ENCODE measurements at regions not wholly inside any gene's neighbourhood (a gene's known extent, or its start where the extent isn't known, plus 50 kb on each side); places are given as distances from the start of the nearest gene placed in this dataset.

DNA sequence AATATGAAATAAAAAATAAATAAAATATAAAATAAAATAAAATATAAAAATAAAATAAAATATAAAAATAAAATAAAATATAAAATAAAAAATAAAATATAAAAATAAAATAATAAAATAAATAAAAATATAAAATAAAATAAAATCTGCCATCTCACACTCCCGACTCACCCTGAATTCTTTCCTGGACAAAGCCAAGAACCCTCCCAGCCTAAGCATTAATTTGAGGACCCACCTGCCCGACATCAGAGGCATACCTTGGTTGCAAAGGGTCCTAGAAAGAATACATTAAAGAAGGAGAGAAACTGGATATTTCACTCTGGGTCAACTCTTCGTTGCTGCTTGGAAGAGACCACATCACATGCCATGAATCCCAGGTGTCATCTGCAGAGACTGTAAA lies 138.3 kb downstream of the CRLF2 start:
- H3K27ac Mint-ChIP-seq: no peak overlapping the region
- DNase-seq (ENCODE audit: extremely low spot score, unreplicated experiment): no peak
- peak overlapping the region; percentile 52 for H3K4me3 Mint-ChIP-seq
- H3K4me1 Mint-ChIP-seq (ENCODE audit: unreplicated experiment): no peaks in the 10 kb centered on the region
- TF ChIP-seq, protein P1, sequence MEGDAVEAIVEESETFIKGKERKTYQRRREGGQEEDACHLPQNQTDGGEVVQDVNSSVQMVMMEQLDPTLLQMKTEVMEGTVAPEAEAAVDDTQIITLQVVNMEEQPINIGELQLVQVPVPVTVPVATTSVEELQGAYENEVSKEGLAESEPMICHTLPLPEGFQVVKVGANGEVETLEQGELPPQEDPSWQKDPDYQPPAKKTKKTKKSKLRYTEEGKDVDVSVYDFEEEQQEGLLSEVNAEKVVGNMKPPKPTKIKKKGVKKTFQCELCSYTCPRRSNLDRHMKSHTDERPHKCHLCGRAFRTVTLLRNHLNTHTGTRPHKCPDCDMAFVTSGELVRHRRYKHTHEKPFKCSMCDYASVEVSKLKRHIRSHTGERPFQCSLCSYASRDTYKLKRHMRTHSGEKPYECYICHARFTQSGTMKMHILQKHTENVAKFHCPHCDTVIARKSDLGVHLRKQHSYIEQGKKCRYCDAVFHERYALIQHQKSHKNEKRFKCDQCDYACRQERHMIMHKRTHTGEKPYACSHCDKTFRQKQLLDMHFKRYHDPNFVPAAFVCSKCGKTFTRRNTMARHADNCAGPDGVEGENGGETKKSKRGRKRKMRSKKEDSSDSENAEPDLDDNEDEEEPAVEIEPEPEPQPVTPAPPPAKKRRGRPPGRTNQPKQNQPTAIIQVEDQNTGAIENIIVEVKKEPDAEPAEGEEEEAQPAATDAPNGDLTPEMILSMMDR (conservative IDR thresholded peaks at IDR 0.05): no peak
- H3K36me3 Mint-ChIP-seq: no peaks in the 10 kb centered on the region
- no peaks in the 10 kb centered on the region for H3K9me3 Mint-ChIP-seq
- peaks cover 14% of the 10 kb centered on the region for H3K27me3 Mint-ChIP-seq

DNA sequence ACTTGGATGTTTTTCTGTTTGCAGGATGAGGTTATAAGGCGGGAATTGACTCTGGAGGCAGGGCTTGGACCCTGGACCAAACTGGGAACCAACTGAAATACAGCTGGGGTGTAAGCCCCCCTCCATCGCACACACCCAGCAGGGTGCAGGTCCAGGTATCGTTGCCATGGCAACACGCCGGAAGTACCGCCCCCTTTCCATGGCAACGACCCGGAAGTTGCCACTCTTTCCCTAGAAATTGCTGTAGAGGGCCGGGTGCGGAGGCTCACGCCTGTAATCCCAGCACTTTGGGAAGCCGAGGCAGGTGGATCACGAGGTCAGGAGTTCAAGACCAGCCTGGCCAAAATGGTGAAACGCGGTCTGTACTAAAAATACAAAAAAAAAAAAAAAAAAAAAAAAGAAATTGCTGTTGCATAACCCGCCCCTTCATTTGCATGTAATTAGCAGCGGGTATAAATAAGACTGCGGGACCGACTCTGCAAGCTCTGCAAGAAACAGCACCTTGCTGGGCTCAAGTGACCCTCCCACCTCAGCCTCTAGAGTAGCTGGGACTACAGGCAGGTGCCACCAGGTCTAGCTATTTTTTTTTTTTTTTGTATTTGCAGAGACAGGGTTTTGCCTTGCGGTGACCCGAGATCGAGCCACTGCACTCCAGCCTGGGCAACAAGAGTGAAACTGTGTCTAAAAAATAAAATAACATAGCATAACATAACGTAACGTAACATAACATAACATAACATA lies 139.6 kb downstream of the CRLF2 start:
- Mint-ChIP-seq H3K4me1 (ENCODE audit: unreplicated experiment) (peaks cover 4% of the 10 kb centered on the region), H3K9me3 (no peaks in the 10 kb centered on the region), H3K36me3 (no peaks in the 10 kb centered on the region), H3K27ac (no peak overlapping the region), H3K27me3 (peaks cover 18% of the 10 kb centered on the region), H3K4me3 (no peak overlapping the region)
- TF ChIP-seq, protein P1 (conservative IDR thresholded peaks at IDR 0.05): no peak
- no peak for DNase-seq (ENCODE audit: extremely low spot score, unreplicated experiment)

DNA sequence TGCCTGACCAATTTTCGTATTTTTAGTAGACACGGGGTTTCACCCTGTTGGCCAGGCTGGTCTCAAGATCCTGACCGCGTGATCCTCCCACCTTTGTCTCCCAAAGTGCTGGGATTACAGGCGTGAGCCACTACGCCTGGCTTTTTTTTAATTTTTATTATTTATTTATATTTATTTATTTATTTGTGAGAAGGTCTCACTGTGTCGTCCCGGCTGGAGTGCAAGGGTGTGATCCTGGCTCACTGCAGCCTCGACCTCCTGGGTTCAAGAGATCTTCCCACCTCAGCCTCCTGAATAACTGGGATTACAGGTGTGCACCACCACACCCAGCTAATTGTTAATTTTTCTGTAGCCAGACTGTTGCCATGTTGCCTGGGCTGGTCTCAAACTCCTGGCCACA lies 141.1 kb downstream of the CRLF2 start:
- Mint-ChIP-seq H3K36me3 (no peaks in the 10 kb centered on the region), H3K27me3 (peaks cover 8% of the 10 kb centered on the region), H3K4me3 (no peak overlapping the region), H3K27ac (no peak overlapping the region), H3K9me3 (no peaks in the 10 kb centered on the region), H3K4me1 (ENCODE audit: unreplicated experiment) (peaks cover 4% of the 10 kb centered on the region)
- no peak for DNase-seq (ENCODE audit: extremely low spot score, unreplicated experiment)
- TF ChIP-seq, protein P1 (conservative IDR thresholded peaks at IDR 0.05): no peak

DNA sequence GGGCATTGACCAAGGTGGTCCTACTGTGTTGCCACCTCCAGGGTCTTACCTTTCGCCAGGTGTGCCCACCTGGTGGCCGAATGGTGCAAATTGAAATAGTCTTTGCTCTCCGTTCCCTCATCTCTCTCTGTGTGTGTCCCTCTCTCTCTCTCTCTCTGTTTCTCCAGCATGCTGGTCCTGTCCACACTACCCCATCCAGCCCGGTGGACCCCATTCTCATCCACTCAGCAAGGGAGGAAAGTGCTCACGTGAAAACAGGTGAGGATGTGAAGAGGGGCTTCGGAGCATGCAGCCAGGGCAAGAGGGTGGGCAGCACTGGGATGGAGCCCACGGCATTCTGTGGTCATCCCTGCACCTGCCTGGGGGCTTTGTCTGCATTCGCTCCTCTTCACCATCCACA lies 150.1 kb downstream of the CRLF2 start:
- Mint-ChIP-seq H3K27ac (no peak overlapping the region), H3K4me1 (ENCODE audit: unreplicated experiment) (no peaks in the 10 kb centered on the region), H3K4me3 (no peak overlapping the region), H3K36me3 (no peaks in the 10 kb centered on the region), H3K9me3 (peaks cover 16% of the 10 kb centered on the region), H3K27me3 (peaks cover 9% of the 10 kb centered on the region)
- DNase-seq (ENCODE audit: extremely low spot score, unreplicated experiment): no peak
- TF ChIP-seq, protein P1 (conservative IDR thresholded peaks at IDR 0.05): no peak

DNA sequence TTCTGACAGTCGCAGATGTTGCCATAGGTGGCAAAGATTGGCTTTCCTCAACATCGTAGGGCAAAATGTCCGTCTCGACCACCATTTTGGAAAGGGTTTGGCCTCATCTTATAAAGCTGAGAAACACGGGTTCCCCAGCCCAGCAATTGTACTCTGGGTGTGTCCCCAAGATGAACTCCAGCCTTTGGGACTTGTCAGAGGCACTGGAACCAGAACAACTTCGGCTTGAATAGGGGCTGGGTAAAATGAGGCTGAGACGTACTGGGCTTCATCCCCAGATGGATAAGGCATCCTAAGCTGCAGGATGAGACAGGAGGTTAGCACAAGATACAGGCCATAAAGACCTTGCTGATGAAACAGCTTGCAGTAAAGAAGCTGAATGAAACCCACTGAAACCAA lies 151.9 kb downstream of the CRLF2 start:
- no peak overlapping the region for H3K4me3 Mint-ChIP-seq
- peaks cover 9% of the 10 kb centered on the region for H3K27me3 Mint-ChIP-seq
- TF ChIP-seq, protein P1 (conservative IDR thresholded peaks at IDR 0.05): no peak
- H3K27ac Mint-ChIP-seq: no peak overlapping the region
- H3K4me1 Mint-ChIP-seq (ENCODE audit: unreplicated experiment): no peaks in the 10 kb centered on the region
- no peak for DNase-seq (ENCODE audit: extremely low spot score, unreplicated experiment)
- peaks cover 16% of the 10 kb centered on the region for H3K9me3 Mint-ChIP-seq
- H3K36me3 Mint-ChIP-seq: no peaks in the 10 kb centered on the region

Data from type B pancreatic cell (in vitro differentiated cells).